ENCODE measurements at regions not wholly inside any gene's neighbourhood (a gene's known extent, or its start where the extent isn't known, plus 50 kb on each side); places are given as distances from the start of the nearest gene placed in this dataset.
A peak's percentile ranks its signal among the peaks of the same experiment; 100 is the strongest.
"Not testable (repeated sequence)": the region's sequence is repeated elsewhere in the genome, so short reads cannot be mapped to it uniquely, and the experiment has no call there.

- H3K9me3 Mint-ChIP-seq; ATAC-seq (ENCODE audit: low read depth); DNase-seq; H3K27me3 Mint-ChIP-seq; H3K27ac Mint-ChIP-seq; POLR2A ChIA-PET: not testable (repeated sequence)
- peaks cover 26% of the 10 kb centered on the region for H3K36me3 Mint-ChIP-seq
- peak overlapping the region; percentile 53 for H3K4me3 Mint-ChIP-seq
- H3K4me1 Mint-ChIP-seq: peaks cover 31% of the 10 kb centered on the region
Observed at GRCh38 chr20:30378721-30379120, 878.7 kb upstream of the DEFB115 start.

- not testable (repeated sequence) for H3K4me3 Mint-ChIP-seq; H3K27me3 Mint-ChIP-seq; H3K9me3 Mint-ChIP-seq; H3K27ac Mint-ChIP-seq; ATAC-seq (ENCODE audit: low read depth); DNase-seq
- H3K4me1 Mint-ChIP-seq: peaks cover 25% of the 10 kb centered on the region
- POLR2A ChIA-PET: interaction anchor here (1.7 kb wide), 1 partner anchor 8 kb away, joined by 3 read pairs; no protein-coding TSS in a partner anchor
- peaks cover 44% of the 10 kb centered on the region for H3K36me3 Mint-ChIP-seq
Observed at GRCh38 chr20:30384841-30385240, 872.6 kb upstream of the DEFB115 start.

- POLR2A ChIA-PET: interaction anchor here (1.7 kb wide), 1 partner anchor 9 kb away, joined by 3 read pairs; no protein-coding TSS in a partner anchor
- not testable (repeated sequence) for H3K27me3 Mint-ChIP-seq; H3K9me3 Mint-ChIP-seq; ATAC-seq (ENCODE audit: low read depth); H3K4me3 Mint-ChIP-seq; DNase-seq; H3K27ac Mint-ChIP-seq
- H3K4me1 Mint-ChIP-seq: peaks cover 22% of the 10 kb centered on the region
- peaks cover 41% of the 10 kb centered on the region for H3K36me3 Mint-ChIP-seq
Observed at GRCh38 chr20:30386099-30386498, 871.4 kb upstream of the DEFB115 start.

- Mint-ChIP-seq H3K4me1 (peaks cover 15% of the 10 kb centered on the region), H3K36me3 (peaks cover 39% of the 10 kb centered on the region)
- ATAC-seq (ENCODE audit: low read depth); DNase-seq; H3K27ac Mint-ChIP-seq; H3K4me3 Mint-ChIP-seq; H3K27me3 Mint-ChIP-seq; POLR2A ChIA-PET; H3K9me3 Mint-ChIP-seq: not testable (repeated sequence)
Observed at GRCh38 chr20:30387823-30388222, 869.6 kb upstream of the DEFB115 start.

- H3K4me3 Mint-ChIP-seq; ATAC-seq (ENCODE audit: low read depth); DNase-seq; H3K27me3 Mint-ChIP-seq; POLR2A ChIA-PET; H3K27ac Mint-ChIP-seq; H3K9me3 Mint-ChIP-seq; H3K4me1 Mint-ChIP-seq: not testable (repeated sequence)
- H3K36me3 Mint-ChIP-seq: peaks cover 34% of the 10 kb centered on the region
Observed at GRCh38 chr20:30393523-30393922, 863.9 kb upstream of the DEFB115 start.

GRCh38 chr20:30397111-30397510, 860.4 kb upstream of the DEFB115 start:
- H3K27me3 Mint-ChIP-seq; H3K4me1 Mint-ChIP-seq; POLR2A ChIA-PET; H3K9me3 Mint-ChIP-seq; H3K4me3 Mint-ChIP-seq; H3K27ac Mint-ChIP-seq; DNase-seq; ATAC-seq (ENCODE audit: low read depth): not testable (repeated sequence)
- peaks cover 53% of the 10 kb centered on the region for H3K36me3 Mint-ChIP-seq

GRCh38 chr20:30405061-30405460, 852.4 kb upstream of the DEFB115 start:
- H3K4me3 Mint-ChIP-seq; H3K27ac Mint-ChIP-seq; H3K27me3 Mint-ChIP-seq; H3K4me1 Mint-ChIP-seq; POLR2A ChIA-PET; ATAC-seq (ENCODE audit: low read depth); DNase-seq: not testable (repeated sequence)
- H3K9me3 Mint-ChIP-seq: peaks cover 13% of the 10 kb centered on the region
- peaks cover 42% of the 10 kb centered on the region for H3K36me3 Mint-ChIP-seq

- Mint-ChIP-seq H3K36me3 (peaks cover 37% of the 10 kb centered on the region), H3K9me3 (peaks cover 17% of the 10 kb centered on the region)
- POLR2A ChIA-PET; H3K27me3 Mint-ChIP-seq; H3K4me1 Mint-ChIP-seq; H3K27ac Mint-ChIP-seq; DNase-seq; H3K4me3 Mint-ChIP-seq; ATAC-seq (ENCODE audit: low read depth): not testable (repeated sequence)
Observed at GRCh38 chr20:30405585-30405984, 851.9 kb upstream of the DEFB115 start.

GRCh38 chr20:30406370-30406769, 851.1 kb upstream of the DEFB115 start:
- not testable (repeated sequence) for DNase-seq, H3K27me3 Mint-ChIP-seq
- H3K9me3 Mint-ChIP-seq: peaks cover 18% of the 10 kb centered on the region

GRCh38 chr20:30412972-30413371, 844.5 kb upstream of the DEFB115 start:
- Mint-ChIP-seq H3K27ac (no peak overlapping the region), H3K4me1 (no peaks in the 10 kb centered on the region), H3K9me3 (peaks cover 17% of the 10 kb centered on the region), H3K4me3 (no peak overlapping the region), H3K27me3 (no peaks in the 10 kb centered on the region), H3K36me3 (no peaks in the 10 kb centered on the region)
- DNase-seq (no peak), ATAC-seq (ENCODE audit: low read depth) (no peak)
- POLR2A ChIA-PET: no interaction called here

More at GRCh38 chr20:30406370-30406769, 851.1 kb upstream of the DEFB115 start:
- H3K4me3 Mint-ChIP-seq; ATAC-seq (ENCODE audit: low read depth); H3K27ac Mint-ChIP-seq; POLR2A ChIA-PET; H3K4me1 Mint-ChIP-seq: not testable (repeated sequence)
- peaks cover 29% of the 10 kb centered on the region for H3K36me3 Mint-ChIP-seq

GRCh38 chr20:30417387-30417786, 840.1 kb upstream of the DEFB115 start:
- DNase-seq; H3K27me3 Mint-ChIP-seq; H3K4me3 Mint-ChIP-seq; H3K36me3 Mint-ChIP-seq; ATAC-seq (ENCODE audit: low read depth); POLR2A ChIA-PET; H3K27ac Mint-ChIP-seq; H3K4me1 Mint-ChIP-seq; H3K9me3 Mint-ChIP-seq: not testable (repeated sequence)

- H3K27me3 Mint-ChIP-seq; H3K9me3 Mint-ChIP-seq; H3K4me3 Mint-ChIP-seq; H3K4me1 Mint-ChIP-seq; POLR2A ChIA-PET; H3K27ac Mint-ChIP-seq; DNase-seq; H3K36me3 Mint-ChIP-seq; ATAC-seq (ENCODE audit: low read depth): not testable (repeated sequence)
Observed at GRCh38 chr20:30418378-30418777, 839.1 kb upstream of the DEFB115 start.

- H3K9me3 Mint-ChIP-seq: peaks cover 8% of the 10 kb centered on the region
- no peaks in the 10 kb centered on the region for H3K27me3 Mint-ChIP-seq
- POLR2A ChIA-PET: no interaction called here
- no peaks in the 10 kb centered on the region for H3K4me1 Mint-ChIP-seq
- H3K36me3 Mint-ChIP-seq: no peaks in the 10 kb centered on the region
- no peak overlapping the region for H3K4me3 Mint-ChIP-seq
- no peak for ATAC-seq (ENCODE audit: low read depth)
- H3K27ac Mint-ChIP-seq: no peak overlapping the region
- DNase-seq: no peak
Observed at GRCh38 chr20:30419466-30419865, 838.0 kb upstream of the DEFB115 start.

GRCh38 chr20:30419871-30420420, 837.5 kb upstream of the DEFB115 start:
- H3K27me3 Mint-ChIP-seq; H3K9me3 Mint-ChIP-seq; ATAC-seq (ENCODE audit: low read depth); H3K4me3 Mint-ChIP-seq; H3K36me3 Mint-ChIP-seq; DNase-seq; H3K4me1 Mint-ChIP-seq; H3K27ac Mint-ChIP-seq; POLR2A ChIA-PET: not testable (repeated sequence)
